K562 (cell line): ENCODE measurements at regions not wholly inside any gene's neighbourhood (a gene's known extent, or its start where the extent isn't known, plus 50 kb on each side); places are given as distances from the start of the nearest gene placed in this dataset.

Experiments
- ATAC-seq: fragments of 200-7000 bp; cut with Tn5 transposase; 3 replicates; pipeline ENCODE4 v1.9.1; 2020; ENCODE audit warnings: moderate library complexity
- BruUV-seq: library from RNA; stranded (reverse); fragments of 400-500 nt; replicated peaks from 2 replicates; lab custom pipeline; 2021; lab: Mats Ljungman, UMichigan
- CTCF ChIA-PET: fragments of 300-600 bp; formaldehyde crosslinking; extraction: SDS; loops from one replicate; lab custom pipeline; 2021; ENCODE audit warnings: low intra/inter-chr PET ratio; lab: Yijun Ruan, JAX
- POLR2A ChIA-PET: fragments of 300-600, 350-650 bp; sonication (Branson Sonifier 250); formaldehyde crosslinking; extraction: SDS; loops from one replicate; lab custom pipeline; 2021; ENCODE audit warnings: antibody characterized with exemption, inconsistent platforms; lab: Yijun Ruan, JAX
- DNase-seq, 4 experiments: peaks; one replicate each; pipeline versions ENCODE4 v3.0.0 to v3.0.0-alpha.2; 2011 to 2018; ENCODE audit warnings: low spot score in 3 of 4, mixed read lengths in 3 of 4; ENCODE audit errors: extremely low read depth in 1 of 4
- FAIRE-seq: peaks from 2 replicates; lab custom pipeline; 2011; peaks lifted over from hg19 to GRCh38; lab: Jason Lieb, UNC
- H2AFZ ChIP-seq: 2 replicates; pipeline ENCODE4 v1.6.0; 2011; ENCODE audit warnings: low read depth, low read length, control low read depth, inconsistent platforms
- H3K27ac ChIP-seq: fragments of 200-600 bp; 3 replicates; pipeline ENCODE4 v1.8.0; 2011; ENCODE audit warnings: low read depth, mild to moderate bottlenecking, control low read depth, inconsistent platforms, low read length, moderate library complexity, mixed read lengths; ENCODE audit errors: extremely low read depth
- H3K27me3 ChIP-seq, 2 experiments: fragments of 300-600 bp in 1 of 2; 2 replicates in 1 of 2; 3 replicates in 1 of 2; pipeline versions ENCODE4 v1.6.0 to v1.8.0; 2011; ENCODE audit warnings: inconsistent platforms in 2 of 2, low read length in 2 of 2, mild to moderate bottlenecking in 1 of 2, mixed read lengths in 1 of 2, moderate library complexity in 1 of 2; ENCODE audit not compliant: control insufficient read depth in 2 of 2, insufficient read depth in 2 of 2
- H3K36me3 ChIP-seq: fragments of 300-600 bp; 3 replicates; pipeline ENCODE4 v1.8.0; 2011; ENCODE audit warnings: mild to moderate bottlenecking, low read length, inconsistent platforms; ENCODE audit not compliant: control insufficient read depth, insufficient read depth
- H3K4me1 ChIP-seq, 2 experiments: fragments of 200-600 bp in 1 of 2; replicated peaks in 1 of 2; 2 replicates in 1 of 2; 3 replicates in 1 of 2; pipeline versions ENCODE4 v1.5.1 to v1.8.0; 2011; ENCODE audit warnings: inconsistent platforms in 2 of 2, low read length in 2 of 2, mild to moderate bottlenecking in 1 of 2, mixed read lengths in 1 of 2, moderate library complexity in 1 of 2; ENCODE audit not compliant: control insufficient read depth in 2 of 2, insufficient read depth in 2 of 2
- H3K4me2 ChIP-seq: 2 replicates; pipeline ENCODE4 v1.6.1; 2011; ENCODE audit warnings: low read length, control low read depth, inconsistent platforms, mixed read lengths; ENCODE audit not compliant: insufficient read depth
- H3K4me3 ChIP-seq: fragments of 200-600 bp; sonication (generic), shearing (Covaris generic); 2 replicates; pipeline ENCODE4 v1.5.1; 2016; ENCODE audit warnings: control low read depth, inconsistent platforms
- H3K79me2 ChIP-seq: fragments of 200-600 bp; 3 replicates; pipeline ENCODE4 v1.8.0; 2011; ENCODE audit warnings: low read length, inconsistent platforms; ENCODE audit not compliant: control insufficient read depth, insufficient read depth
- H3K9ac ChIP-seq, 2 experiments: 2 replicates each; pipeline versions ENCODE4 v1.6.0 to v1.6.1; 2011; ENCODE audit warnings: low read depth in 2 of 2, low read length in 2 of 2, control low read depth in 1 of 2, inconsistent platforms in 1 of 2, mild to moderate bottlenecking in 1 of 2, mixed read lengths in 1 of 2; ENCODE audit not compliant: insufficient read depth in 1 of 2
- H3K9me1 ChIP-seq: one replicate; pipeline ENCODE4 v1.6.0; 2011; ENCODE audit warnings: inconsistent platforms, mild to moderate bottlenecking, low read length, moderate library complexity; ENCODE audit not compliant: control insufficient read depth, insufficient read depth
- H3K9me3 ChIP-seq: replicated peaks from 2 replicates; pipeline ENCODE4 v1.5.1; 2011; ENCODE audit warnings: low read depth, low read length, inconsistent platforms; ENCODE audit not compliant: control insufficient read depth, insufficient read depth
- H4K20me1 ChIP-seq: replicated peaks from 2 replicates; pipeline ENCODE4 v1.6.1; 2011; ENCODE audit warnings: low read length, inconsistent platforms, mixed read lengths; ENCODE audit not compliant: control insufficient read depth, insufficient read depth
- DPF2 ChIP-seq: fragments of 450-650 bp; IDR thresholded peaks from 2 replicates; pipeline ENCODE4 v1.6.1; 2016
- HDAC8 ChIP-seq: fragments of 450-650 bp; IDR thresholded peaks from 2 replicates; pipeline ENCODE4 v1.6.1; 2016; ENCODE audit warnings: mild to moderate bottlenecking, missing genetic modification characterization, moderate library complexity, missing compliant biosample characterization
- HNRNPL ChIP-seq: fragments of 200-400 bp; formaldehyde crosslinking; IDR thresholded peaks from 2 replicates; pipeline ENCODE4 v1.6.1; 2017; ENCODE audit warnings: low read depth, mild to moderate bottlenecking, low read length
- IRF2 ChIP-seq: sonication (generic); formaldehyde crosslinking; IDR thresholded peaks from 2 replicates; pipeline ENCODE4 v1.8.1; 2022; ENCODE audit warnings: mild to moderate bottlenecking, missing genetic modification reagents
- LEF1 ChIP-seq: fragments of 450-650 bp; IDR thresholded peaks from 2 replicates; pipeline ENCODE4 v1.6.1; 2016; ENCODE audit warnings: mild to moderate bottlenecking
- MEIS2 ChIP-seq: fragments of 450-650 bp; IDR thresholded peaks from 2 replicates; pipeline ENCODE4 v1.6.1; 2014; ENCODE audit warnings: mild to moderate bottlenecking; ENCODE audit not compliant: partially characterized antibody
- RBM34 ChIP-seq: fragments of 200-400 bp; formaldehyde crosslinking; IDR thresholded peaks from 2 replicates; pipeline ENCODE4 v1.6.1; 2018; ENCODE audit warnings: low read length, borderline replicate concordance; ENCODE audit not compliant: insufficient read depth
- SOX6 ChIP-seq: fragments of 450-650 bp; IDR thresholded peaks from 2 replicates; pipeline ENCODE4 v1.6.1; 2014; ENCODE audit warnings: mild to moderate bottlenecking
- SRSF7 ChIP-seq: fragments of 200-400 bp; formaldehyde crosslinking; optimal IDR thresholded peaks from 2 replicates; pipeline ENCODE3; 2017; ENCODE audit warnings: mild to moderate bottlenecking, low read depth, low read length
- SUPT5H ChIP-seq: fragments of 450-650 bp; IDR thresholded peaks from 2 replicates; pipeline ENCODE4 v1.6.1; 2016
- ZBED1 ChIP-seq: IDR thresholded peaks from 2 replicates; pipeline ENCODE4 v1.6.1; 2014
- ZBTB12 ChIP-seq: fragments of 250-450 bp; sonication (Bioruptor Pico); IDR thresholded peaks from 2 replicates; pipeline ENCODE4 v1.4.0; 2020
- ZBTB43 ChIP-seq: sonication (generic); formaldehyde crosslinking; IDR thresholded peaks from 2 replicates; pipeline ENCODE4 v1.8.0; 2023; ENCODE audit warnings: mild to moderate bottlenecking, missing genetic modification reagents
- ZBTB49 ChIP-seq: sonication (generic); formaldehyde crosslinking; IDR thresholded peaks from 2 replicates; pipeline ENCODE4 v1.8.0; 2022; ENCODE audit warnings: missing genetic modification reagents, mild to moderate bottlenecking, borderline replicate concordance
- ZNF133 ChIP-seq: fragments of 250-450 bp; sonication (Bioruptor Pico); IDR thresholded peaks from 2 replicates; pipeline ENCODE4 v1.4.0; 2020; ENCODE audit warnings: mild to moderate bottlenecking
- ZNF79 ChIP-seq: fragments of 250-450 bp; sonication (Bioruptor Pico); IDR thresholded peaks from 2 replicates; pipeline ENCODE4 v1.4.0; 2020; ENCODE audit warnings: low read depth, mild to moderate bottlenecking, moderate library complexity
- WGBS: fragments of 100-300 bp; shearing (Covaris generic); methylation state at CpG from one replicate; pipeline ENCODE4 v1.1.6; 2016; ENCODE audit warnings: low coverage, mixed read lengths; ENCODE audit not compliant: insufficient coverage; ENCODE audit errors: missing lambda C conversion rate; 5-methylcytosine and 5-hydroxymethylcytosine counted together
- in situ Hi-C: fragments of 300-500 bp; cut with MboI; formaldehyde crosslinking; loops from 4 replicates; pipeline ENCODE4 v1.15.0; 2018; ENCODE audit warnings: inconsistent platforms, mixed read lengths
- intact Hi-C: fragments of 100-400 bp; cut with micrococcal nuclease; formaldehyde crosslinking; loops from 2 replicates; pipeline ENCODE4 v1.14.2; 2022

- FAIRE-seq (no peak), ATAC-seq (no peak), DNase-seq (no peak)
- TF ChIP-seq SOX6 (no peak), ZBTB43 (CRISPR knock-in tag) (no peak), HDAC8 (tag) (no peak), ZBED1 (no peak), SRSF7 (no peak), ZBTB49 (CRISPR knock-in tag) (no peak), IRF2 (no peak), ZNF79 (CRISPR knock-in tag) (no peak), DPF2 (no peak), HNRNPL (no peak), LEF1 (no peak), SUPT5H (no peak), ZNF133 (no peak), ZBTB12 (no peak), RBM34 (no peak), MEIS2 (no peak)
- Histone ChIP-seq H3K9me1 (no peaks in the 10 kb centered on the region), H3K9ac (no peak overlapping the region), H3K36me3 (no peaks in the 10 kb centered on the region), H3K4me1 (no peaks in the 10 kb centered on the region), H3K9me3 (no peaks in the 10 kb centered on the region; the same call in 1 of the 2 replicates), H3K79me2 (no peaks in the 10 kb centered on the region), H3K27me3 (no peaks in the 10 kb centered on the region), H3K4me2 (no peak overlapping the region), H3K4me3 (no peak overlapping the region), H3K27ac (no peak overlapping the region), H2AFZ (no peak overlapping the region), H4K20me1 (no peaks in the 10 kb centered on the region)
- no TSS peak for BruUV-seq
- in situ Hi-C loops = no loop called here
- ChIA-PET CTCF (no interaction called here), POLR2A (no interaction called here)
- 20% methylated on average over 6 of the region's 6 CpGs for WGBS
- intact Hi-C loops = no loop called here
Observed at GRCh38 chr2:193518041-193518817, 1323.5 kb upstream of the TMEFF2 start.
